Adrenal gland (tissue), 5 donors: ENCODE measurements at regions not wholly inside any gene's neighbourhood (a gene's known extent, or its start where the extent isn't known, plus 50 kb on each side); places are given as distances from the start of the nearest gene placed in this dataset.

Experiments
- CTCF ChIP-seq, 6 experiments: fragments of 450-650 bp in 4 of 6; fragments of 200-600 bp in 2 of 6; sonication (generic) in 1 of 6; IDR thresholded peaks; 1 replicate in 5 of 6; 2 replicates in 1 of 6; pipeline versions ENCODE4 v1.5.1 to v1.8.0; 2016 to 2021; ENCODE audit warnings: antibody characterized with exemption in 6 of 6, mild to moderate bottlenecking in 2 of 6, moderate library complexity in 1 of 6
- POLR2A ChIP-seq, 2 donors: fragments of 450-650 bp; IDR thresholded peaks; one replicate each; pipeline ENCODE4 v1.6.1; 2017; ENCODE audit warnings: antibody characterized with exemption in 2 of 2, mild to moderate bottlenecking in 2 of 2, moderate library complexity in 1 of 2
- donor health status: DM: no; HTN: no; CAD: no.

- no peak for TF ChIP-seq CTCF (IDR thresholded peaks at IDR 0.05)
- no peak for TF ChIP-seq POLR2A (IDR thresholded peaks at IDR 0.05)
These were observed 261.1 kb upstream of the PDZRN3 start for GRCh38 chr3:73885862-73886261.
